Skin epidermis (tissue), 12 donors: ENCODE measurements at regions not wholly inside any gene's neighbourhood (a gene's known extent, or its start where the extent isn't known, plus 50 kb on each side); places are given as distances from the start of the nearest gene placed in this dataset.

ENCODE experiments used
- H3K27ac ChIP-seq, 21 experiments: fragments of 200-600 bp; sonication (generic) in 11 of 21; one replicate each; pipeline ENCODE4 v1.5.0; 2020; ENCODE audit warnings: mild to moderate bottlenecking in 3 of 21, inconsistent platforms in 2 of 21, moderate library complexity in 2 of 21
- H3K4me3 ChIP-seq, 7 experiments: fragments of 200-600 bp; sonication (generic) in 2 of 7; one replicate each; pipeline ENCODE4 v1.5.0; 2020; ENCODE audit warnings: inconsistent platforms in 2 of 7, mild to moderate bottlenecking in 2 of 7, moderate library complexity in 1 of 7

- H3K27ac ChIP-seq: no peak overlapping the region
- no peak overlapping the region for H3K4me3 ChIP-seq
Measured at GRCh38 chr10:128734734-128735133, 608.5 kb upstream of the MKI67 start.

DNA sequence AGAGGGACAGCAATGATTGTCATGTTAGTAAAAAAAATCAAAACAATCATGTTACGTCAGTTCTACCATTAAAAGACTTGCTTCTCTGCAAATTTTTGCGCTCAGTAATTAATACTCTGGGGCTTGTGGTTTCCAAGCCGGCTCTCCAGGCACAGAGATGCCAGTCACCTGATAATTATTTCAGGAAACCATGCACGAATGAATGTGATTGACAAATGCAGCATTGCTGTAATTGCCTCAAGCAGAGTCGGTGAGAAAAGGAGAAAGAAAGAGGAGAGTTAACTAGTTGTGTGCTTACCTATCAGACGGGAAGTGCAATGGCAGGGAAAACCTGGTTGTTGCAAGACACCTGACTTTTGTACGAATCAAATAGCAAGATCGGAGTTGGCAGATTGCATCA, 609.8 kb upstream of the MKI67 start:
- no peak overlapping the region for H3K4me3 ChIP-seq
- no peak overlapping the region for H3K27ac ChIP-seq

- Histone ChIP-seq H3K4me3 (no peak overlapping the region), H3K27ac (no peak overlapping the region)
Measured at GRCh38 chr10:128738386-128738915, 612.2 kb upstream of the MKI67 start.

DNA sequence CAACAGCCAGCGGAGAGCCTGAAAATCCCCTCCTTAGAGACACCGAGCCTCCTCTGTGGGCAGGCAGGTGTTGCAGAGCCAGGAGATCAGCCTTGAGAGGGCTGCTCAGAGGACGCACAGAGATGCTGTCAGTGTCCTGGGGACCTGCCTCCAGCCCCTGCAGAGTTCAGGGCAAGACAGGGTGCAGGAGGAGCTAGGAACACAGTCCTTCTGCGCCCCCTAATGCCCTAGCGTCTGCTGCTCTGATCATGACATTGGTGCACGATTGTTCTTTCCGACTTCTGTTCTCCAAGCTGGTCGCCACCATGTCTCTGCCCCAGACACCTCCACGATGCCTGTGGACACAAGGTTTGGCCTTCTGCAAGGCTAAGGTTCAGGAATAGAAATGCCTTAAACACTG, 613.7 kb upstream of the MKI67 start:
- Histone ChIP-seq H3K4me3 (no peak overlapping the region), H3K27ac (no peak overlapping the region)

DNA sequence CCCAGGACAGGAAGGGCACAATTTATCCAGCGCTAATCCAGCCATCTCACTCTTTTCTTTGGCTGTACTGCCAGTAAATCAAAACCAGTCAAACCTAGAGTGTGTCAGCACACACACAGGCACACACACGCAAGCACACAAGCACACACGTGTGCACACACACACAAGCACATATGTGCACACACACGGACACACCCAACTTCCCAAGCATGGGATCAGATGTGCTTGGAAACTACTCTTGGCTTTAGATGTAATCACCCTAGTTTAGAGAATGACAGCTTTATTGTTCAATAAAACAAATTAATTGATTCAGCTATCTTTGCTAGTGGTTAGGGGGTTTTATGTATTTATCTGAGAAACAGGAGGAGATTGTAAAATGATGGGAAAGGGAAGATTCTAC, 615.0 kb upstream of the MKI67 start:
- no peak overlapping the region for H3K4me3 ChIP-seq
- H3K27ac ChIP-seq: no peak overlapping the region

DNA sequence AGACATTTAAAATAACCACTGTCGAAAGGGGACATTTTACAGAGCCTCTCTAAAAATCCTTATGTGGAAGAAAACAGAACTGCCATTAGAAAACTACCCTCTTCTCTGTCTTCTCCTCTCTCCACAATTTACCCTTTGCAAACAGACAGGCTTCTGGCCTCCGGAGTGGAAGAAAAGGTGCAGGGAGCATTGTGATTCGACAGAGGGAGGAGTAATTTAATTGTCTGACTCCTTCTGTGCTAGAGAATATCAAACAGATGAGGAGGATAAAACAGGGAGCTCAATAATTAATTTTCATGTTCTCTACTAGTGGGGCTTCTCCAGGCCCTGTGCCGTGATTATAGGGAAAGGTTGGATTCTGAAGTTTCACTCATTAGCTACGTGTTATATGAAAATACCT, 615.5 kb upstream of the MKI67 start:
- Histone ChIP-seq H3K4me3 (no peak overlapping the region), H3K27ac (no peak overlapping the region)

GRCh38 chr10:128744092-128744491, 617.9 kb upstream of the MKI67 start:
- no peak overlapping the region for H3K27ac ChIP-seq
- H3K4me3 ChIP-seq: no peak overlapping the region

GRCh38 chr10:128744811-128745305, 618.6 kb upstream of the MKI67 start:
- Histone ChIP-seq H3K27ac (peak overlapping the region in 1 of 21 experiments; percentile 22), H3K4me3 (no peak overlapping the region)

DNA sequence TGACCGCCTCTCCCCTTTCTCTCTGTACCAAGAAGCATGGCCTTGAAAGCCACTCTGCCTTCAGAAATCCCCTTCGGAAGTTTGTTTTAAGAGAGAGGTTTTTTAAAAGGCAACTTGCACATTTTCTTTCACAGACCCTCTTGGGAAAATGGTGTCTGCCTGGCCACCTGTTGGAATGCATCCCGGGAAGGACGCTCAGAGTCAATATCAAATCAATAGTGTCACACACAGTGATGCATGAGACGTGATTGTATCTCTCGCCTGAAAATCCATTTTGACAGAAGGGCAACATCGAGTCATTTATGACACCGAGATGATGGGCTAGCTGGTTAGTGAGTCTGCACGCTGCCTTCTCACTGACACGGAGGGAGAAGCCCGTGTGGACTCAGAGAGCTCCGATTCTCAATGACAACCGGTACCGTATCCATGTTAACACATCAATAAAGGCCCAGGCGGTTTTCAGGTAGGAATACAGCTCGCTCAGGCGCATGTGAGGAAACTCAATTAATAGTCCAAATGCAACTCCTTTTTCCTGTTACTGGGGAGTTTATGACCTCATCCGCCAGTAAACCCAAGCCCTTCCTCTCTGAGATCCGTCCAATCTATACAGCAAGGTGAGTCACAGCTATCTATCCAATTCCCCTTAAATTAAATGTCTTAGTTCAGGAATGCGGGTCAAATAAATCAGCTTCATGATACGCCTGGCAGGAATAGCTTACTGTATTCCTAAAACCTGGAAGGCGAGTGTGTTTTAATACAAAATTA, 621.5 kb upstream of the MKI67 start:
- H3K27ac ChIP-seq: no peak overlapping the region
- H3K4me3 ChIP-seq: no peak overlapping the region

GRCh38 chr10:128751284-128751683, 625.1 kb upstream of the MKI67 start:
- Histone ChIP-seq H3K4me3 (no peak overlapping the region), H3K27ac (no peak overlapping the region)

- Histone ChIP-seq H3K4me3 (no peak overlapping the region), H3K27ac (no peak overlapping the region)
Measured at GRCh38 chr10:128751851-128752250, 625.6 kb upstream of the MKI67 start.

- Histone ChIP-seq H3K27ac (no peak overlapping the region), H3K4me3 (no peak overlapping the region)
Measured at GRCh38 chr10:128759174-128759573, 633.0 kb upstream of the MKI67 start.

DNA sequence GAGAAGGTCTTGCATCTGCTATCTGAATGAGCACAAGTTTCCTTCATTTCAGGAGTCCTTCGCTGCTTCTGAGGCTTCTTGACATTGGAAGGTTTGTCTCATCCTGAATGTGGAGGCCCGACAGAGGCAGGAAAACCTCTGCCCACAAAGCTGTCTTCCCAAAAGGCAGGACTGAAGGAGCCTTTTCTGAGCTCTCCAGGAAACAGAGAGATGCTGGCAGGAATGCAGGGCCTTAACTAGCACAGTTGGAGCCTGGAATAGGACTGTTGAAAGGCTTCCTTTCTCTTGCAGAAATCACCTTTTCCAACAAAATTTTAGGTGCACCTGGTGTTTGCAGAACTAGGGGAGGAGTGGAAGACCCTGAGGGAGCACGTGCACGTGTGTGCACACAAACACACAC, 637.4 kb upstream of the MKI67 start:
- Histone ChIP-seq H3K4me3 (no peak overlapping the region), H3K27ac (no peak overlapping the region)

DNA sequence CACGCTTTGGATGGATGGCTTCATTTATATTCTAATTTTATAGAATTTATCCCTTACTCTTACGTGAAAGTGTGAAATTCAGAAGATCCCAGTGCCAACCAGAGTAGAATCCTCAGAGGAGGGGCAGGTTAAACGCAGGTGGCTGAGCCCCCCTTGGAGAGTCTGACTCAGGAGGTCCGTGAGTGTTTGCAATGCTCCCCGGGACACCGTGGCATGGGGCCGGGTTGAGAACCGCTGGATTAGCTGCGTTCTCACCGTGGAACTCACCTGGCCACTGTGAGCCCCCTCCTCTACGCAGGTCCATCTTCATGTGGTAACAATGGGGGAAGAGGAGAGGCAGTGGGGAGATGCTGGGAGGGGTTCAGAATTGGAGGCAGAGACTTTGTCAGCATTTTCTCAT, 638.0 kb upstream of the MKI67 start:
- H3K27ac ChIP-seq: no peak overlapping the region
- no peak overlapping the region for H3K4me3 ChIP-seq

DNA sequence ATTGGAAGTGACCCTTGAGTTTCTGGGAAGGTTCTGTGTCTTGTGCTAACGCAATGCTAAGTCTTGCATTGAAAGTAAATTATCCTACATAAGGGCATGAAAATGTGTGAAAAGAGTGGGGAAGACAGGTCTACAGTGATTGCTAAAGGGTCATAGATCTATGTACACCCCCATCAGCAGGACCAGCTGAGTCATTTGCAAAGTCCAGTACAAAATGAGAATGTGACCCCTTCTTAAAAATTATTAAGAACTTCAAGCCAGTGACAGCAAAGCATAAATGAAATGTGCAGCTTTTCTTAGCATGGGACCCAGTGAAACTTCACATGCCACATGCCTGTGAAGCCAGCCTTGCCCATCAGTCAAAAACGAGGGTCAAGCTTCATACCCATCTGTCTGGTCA, 640.7 kb upstream of the MKI67 start:
- Histone ChIP-seq H3K4me3 (no peak overlapping the region), H3K27ac (no peak overlapping the region)

DNA sequence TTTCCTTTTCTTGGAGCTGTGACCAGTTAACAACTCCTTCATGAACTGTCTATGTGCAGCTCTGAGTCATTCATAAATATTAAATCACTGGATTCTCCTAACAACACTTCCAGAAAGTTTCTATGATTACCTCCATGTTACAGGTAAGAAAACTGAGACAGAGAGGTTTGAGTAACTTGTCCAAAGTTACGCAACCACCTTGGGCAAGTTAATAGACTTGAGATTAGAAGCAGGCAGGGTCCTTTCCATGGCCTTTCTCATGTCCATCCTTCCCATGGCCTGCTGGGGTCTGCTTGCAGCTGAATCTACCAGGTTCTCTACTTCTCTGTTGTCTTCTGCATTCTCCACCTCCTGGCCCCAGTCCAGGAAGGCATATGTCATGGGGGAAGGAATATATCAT, 648.8 kb upstream of the MKI67 start:
- Histone ChIP-seq H3K27ac (no peak overlapping the region), H3K4me3 (no peak overlapping the region)

GRCh38 chr10:128775743-128776142, 649.5 kb upstream of the MKI67 start:
- Histone ChIP-seq H3K27ac (no peak overlapping the region), H3K4me3 (no peak overlapping the region)

DNA sequence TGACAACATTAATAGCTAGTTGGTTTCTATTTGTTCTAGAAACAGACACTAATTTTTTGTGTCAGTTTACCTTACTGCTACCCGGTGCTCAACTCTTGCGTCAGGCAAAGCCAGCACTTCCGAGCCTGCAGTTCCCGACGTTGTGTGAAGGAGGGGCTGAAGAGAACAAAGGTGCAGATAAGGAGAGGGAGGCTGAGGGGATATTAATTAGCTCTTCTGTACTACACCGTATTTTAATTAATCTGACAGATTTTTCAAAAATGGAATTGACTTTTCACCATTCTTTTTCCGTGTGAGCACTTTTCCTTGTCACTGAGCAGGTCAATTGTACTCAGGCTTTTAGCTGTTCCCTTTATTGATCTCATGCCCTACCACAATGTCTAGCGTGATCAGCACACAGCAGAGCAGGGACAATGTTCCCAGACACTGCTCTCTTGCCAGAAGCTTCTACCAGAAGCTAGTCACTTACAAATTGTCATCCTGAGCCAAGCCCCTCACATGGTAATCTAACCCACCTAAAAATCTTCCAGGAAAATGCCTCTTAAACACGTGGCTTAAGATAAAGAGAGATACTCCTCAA, 650.5 kb upstream of the MKI67 start:
- Histone ChIP-seq H3K4me3 (no peak overlapping the region), H3K27ac (no peak overlapping the region)

GRCh38 chr10:128777342-128777741, 651.1 kb upstream of the MKI67 start:
- H3K4me3 ChIP-seq: no peak overlapping the region
- H3K27ac ChIP-seq: no peak overlapping the region

DNA sequence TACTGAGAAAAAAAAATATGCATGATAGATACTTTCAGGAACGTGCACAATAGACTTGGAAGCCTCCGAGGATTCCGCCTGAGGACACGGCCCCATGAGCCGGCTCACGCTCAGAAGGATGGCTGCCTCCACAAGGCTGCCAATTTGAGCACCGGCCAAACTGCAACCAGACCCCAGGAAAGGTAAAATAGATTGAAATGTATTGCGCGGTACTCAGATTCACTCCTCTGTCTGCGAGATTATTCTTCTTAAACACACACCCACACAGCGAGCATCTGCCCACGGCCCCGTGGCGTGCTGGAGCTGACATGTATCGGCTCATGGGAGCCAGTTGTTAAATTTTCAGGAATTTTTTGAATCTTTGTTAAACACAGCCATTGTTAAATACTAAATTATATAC, 653.2 kb upstream of the MKI67 start:
- H3K4me3 ChIP-seq: no peak overlapping the region

DNA sequence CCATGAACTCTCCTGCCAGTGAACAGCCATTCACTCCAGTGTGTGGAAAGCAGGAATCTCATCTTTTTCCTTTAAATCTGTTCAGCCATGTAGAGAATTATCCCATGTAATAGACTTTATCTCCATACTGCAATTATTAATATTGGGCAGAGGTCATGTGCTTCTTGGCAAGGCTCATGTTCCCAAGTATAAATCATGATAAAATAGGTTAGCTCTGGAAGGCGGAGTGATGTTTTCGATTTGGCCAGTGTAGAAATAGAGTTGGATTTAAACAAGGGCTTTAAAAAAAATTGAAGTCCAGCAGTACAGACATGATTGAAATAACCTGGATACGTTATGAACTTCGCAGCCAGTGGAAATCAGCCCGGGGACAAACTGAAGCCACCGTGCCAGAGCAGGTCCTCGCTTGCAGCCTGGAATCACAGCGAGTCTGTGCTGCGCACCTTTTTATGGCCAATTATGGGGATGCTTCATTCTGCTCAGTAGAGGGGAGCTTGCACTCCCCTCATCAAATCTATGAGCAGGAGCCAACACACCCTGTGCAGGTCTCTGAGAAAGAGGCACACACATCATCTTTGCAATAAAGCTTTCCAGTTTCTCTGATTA, 654.0 kb upstream of the MKI67 start:
- H3K27ac ChIP-seq: no peak overlapping the region
- H3K4me3 ChIP-seq: no peak overlapping the region

More for the DNA sequence above, 653.2 kb upstream of the MKI67 start:
- no peak overlapping the region for H3K27ac ChIP-seq
